OCI-LY1 (cell line): ENCODE measurements at regions not wholly inside any gene's neighbourhood (a gene's known extent, or its start where the extent isn't known, plus 50 kb on each side); places are given as distances from the start of the nearest gene placed in this dataset.

Experiments
- H2AFZ ChIP-seq: fragments of 200-600 bp; sonication (generic), shearing (Covaris generic); 2 replicates; pipeline ENCODE4 v1.6.0; 2014; ENCODE audit warnings: antibody characterized with exemption, mild to moderate bottlenecking, low read length
- H3F3A ChIP-seq: fragments of 200-600 bp; sonication (generic), shearing (Covaris generic); 2 replicates; pipeline ENCODE4 v1.6.0; 2014; ENCODE audit warnings: mild to moderate bottlenecking, antibody characterized with exemption, low read length, moderate library complexity; ENCODE audit not compliant: insufficient read depth
- H3K27ac ChIP-seq: fragments of 200-600 bp; sonication (generic); 2 replicates; pipeline ENCODE4 v1.5.1; 2014; ENCODE audit warnings: low read length, mixed run types, mild to moderate bottlenecking, low read depth; ENCODE audit not compliant: poor library complexity, severe bottlenecking
- H3K27me3 ChIP-seq: fragments of 200-600 bp; sonication (generic); 2 replicates; pipeline ENCODE4 v1.6.0; 2014; ENCODE audit warnings: antibody characterized with exemption, mild to moderate bottlenecking, low read length, moderate library complexity; ENCODE audit not compliant: insufficient read depth
- H3K36me3 ChIP-seq: fragments of 200-600 bp; sonication (generic); 2 replicates; pipeline ENCODE4 v1.6.1; 2014; ENCODE audit warnings: mild to moderate bottlenecking, antibody characterized with exemption, low read length, moderate library complexity, mixed read lengths; ENCODE audit not compliant: insufficient read depth
- H3K4me1 ChIP-seq: fragments of 200-600 bp; sonication (generic); 2 replicates; pipeline ENCODE4 v1.5.1; 2014; ENCODE audit warnings: mild to moderate bottlenecking, low read length, moderate library complexity; ENCODE audit not compliant: insufficient read depth, severe bottlenecking
- H3K4me2 ChIP-seq: fragments of 200-600 bp; sonication (generic), shearing (Covaris generic); 2 replicates; pipeline ENCODE4 v1.6.1; 2014; ENCODE audit warnings: low read length
- H3K4me3 ChIP-seq: fragments of 200-600 bp; sonication (generic); 2 replicates; pipeline ENCODE4 v1.5.1; 2014; ENCODE audit warnings: low read length, low read depth, mild to moderate bottlenecking, mixed read lengths; ENCODE audit not compliant: poor library complexity, severe bottlenecking
- H3K79me2 ChIP-seq: fragments of 200-600 bp; shearing (Covaris generic); 2 replicates; pipeline ENCODE4 v1.6.1; 2016; ENCODE audit warnings: mixed run types, low read length, mixed read lengths; ENCODE audit not compliant: insufficient read depth
- H3K9ac ChIP-seq: fragments of 200-600 bp; sonication (generic), shearing (Covaris generic); 2 replicates; pipeline ENCODE4 v1.6.1; 2014; ENCODE audit warnings: mild to moderate bottlenecking, low read length, mixed read lengths
- H3K9me2 ChIP-seq: fragments of 200-600 bp; sonication (generic), shearing (Covaris generic); 2 replicates; pipeline ENCODE4 v1.6.1; 2014; ENCODE audit warnings: low read depth, mild to moderate bottlenecking, low read length, mixed read lengths
- H3K9me3 ChIP-seq: fragments of 200-600 bp; shearing (Covaris generic); 2 replicates; pipeline ENCODE4 v1.6.1; 2014; ENCODE audit warnings: low read length, mixed read lengths
- H4K20me1 ChIP-seq: fragments of 200-600 bp; sonication (generic), shearing (Covaris generic); 2 replicates; pipeline ENCODE4 v1.6.0; 2016; ENCODE audit warnings: mild to moderate bottlenecking, low read length; ENCODE audit not compliant: insufficient read depth
- EZH2 ChIP-seq: fragments of 200-600 bp; sonication (generic), shearing (Covaris generic); IDR thresholded peaks from 2 replicates; pipeline ENCODE4 v1.8.0; 2017; ENCODE audit warnings: borderline replicate concordance, mixed run types, mild to moderate bottlenecking, antibody characterized with exemption, low read length, moderate library complexity, mixed read lengths
- TF ChIP-seq, protein P1 (sequence below): fragments of 200-600 bp; sonication (generic), shearing (Covaris generic); IDR thresholded peaks from 2 replicates; pipeline ENCODE4 v1.5.1; 2017; ENCODE audit warnings: mild to moderate bottlenecking, antibody characterized with exemption, low read length, moderate library complexity, mixed read lengths

DNA sequence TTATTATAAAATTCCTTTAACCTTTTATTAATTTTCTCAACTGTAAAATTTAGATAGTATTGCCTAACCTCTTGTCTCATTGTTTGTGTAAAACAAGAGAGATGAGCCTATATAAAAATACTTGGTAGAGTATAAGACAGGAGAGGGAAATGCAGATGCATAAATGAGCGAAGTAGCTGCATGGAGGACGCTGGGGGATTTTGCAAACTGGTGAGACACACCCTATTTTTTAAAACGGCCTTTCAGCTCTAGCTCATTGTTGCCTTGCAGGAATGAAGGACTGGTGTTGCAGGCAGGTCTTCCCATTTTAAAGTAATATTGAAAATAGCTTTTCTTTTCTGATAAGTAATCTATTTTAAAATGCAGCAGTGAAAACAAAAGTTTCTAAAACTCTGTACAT is 435.3 kb upstream of the HNRNPA3 start:
- H4K20me1 ChIP-seq: no peaks in the 10 kb centered on the region
- H3K36me3 ChIP-seq: no peaks in the 10 kb centered on the region
- H3K4me3 ChIP-seq: no peak overlapping the region
- H3F3A ChIP-seq: no peaks in the 10 kb centered on the region
- H3K9ac ChIP-seq: no peak overlapping the region
- H3K4me1 ChIP-seq: no peaks in the 10 kb centered on the region
- TF ChIP-seq, protein P1, sequence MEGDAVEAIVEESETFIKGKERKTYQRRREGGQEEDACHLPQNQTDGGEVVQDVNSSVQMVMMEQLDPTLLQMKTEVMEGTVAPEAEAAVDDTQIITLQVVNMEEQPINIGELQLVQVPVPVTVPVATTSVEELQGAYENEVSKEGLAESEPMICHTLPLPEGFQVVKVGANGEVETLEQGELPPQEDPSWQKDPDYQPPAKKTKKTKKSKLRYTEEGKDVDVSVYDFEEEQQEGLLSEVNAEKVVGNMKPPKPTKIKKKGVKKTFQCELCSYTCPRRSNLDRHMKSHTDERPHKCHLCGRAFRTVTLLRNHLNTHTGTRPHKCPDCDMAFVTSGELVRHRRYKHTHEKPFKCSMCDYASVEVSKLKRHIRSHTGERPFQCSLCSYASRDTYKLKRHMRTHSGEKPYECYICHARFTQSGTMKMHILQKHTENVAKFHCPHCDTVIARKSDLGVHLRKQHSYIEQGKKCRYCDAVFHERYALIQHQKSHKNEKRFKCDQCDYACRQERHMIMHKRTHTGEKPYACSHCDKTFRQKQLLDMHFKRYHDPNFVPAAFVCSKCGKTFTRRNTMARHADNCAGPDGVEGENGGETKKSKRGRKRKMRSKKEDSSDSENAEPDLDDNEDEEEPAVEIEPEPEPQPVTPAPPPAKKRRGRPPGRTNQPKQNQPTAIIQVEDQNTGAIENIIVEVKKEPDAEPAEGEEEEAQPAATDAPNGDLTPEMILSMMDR: no peak
- no peak for TF ChIP-seq EZH2
- no peaks in the 10 kb centered on the region for H3K79me2 ChIP-seq
- H3K27me3 ChIP-seq: no peaks in the 10 kb centered on the region
- H3K4me2 ChIP-seq: no peak overlapping the region
- H3K27ac ChIP-seq: no peak overlapping the region
- H3K9me3 ChIP-seq: peaks cover 9% of the 10 kb centered on the region; the same call in 1 of the 2 replicates
- H3K9me2 ChIP-seq: no peaks in the 10 kb centered on the region
- H2AFZ ChIP-seq: no peak overlapping the region

- H3K79me2 ChIP-seq: no peaks in the 10 kb centered on the region
- no peak overlapping the region for H3K4me3 ChIP-seq
- H3K9me2 ChIP-seq: no peaks in the 10 kb centered on the region
- H3K9me3 ChIP-seq: peaks cover 9% of the 10 kb centered on the region; the same call in 1 of the 2 replicates
- no peaks in the 10 kb centered on the region for H3K4me1 ChIP-seq
- no peaks in the 10 kb centered on the region for H3K27me3 ChIP-seq
- TF ChIP-seq EZH2: no peak
- TF ChIP-seq, protein P1: no peak
- H3K4me2 ChIP-seq: no peak overlapping the region
- no peak overlapping the region for H3K27ac ChIP-seq
- H3K36me3 ChIP-seq: no peaks in the 10 kb centered on the region
- H2AFZ ChIP-seq: no peak overlapping the region
- H3F3A ChIP-seq: no peaks in the 10 kb centered on the region
- H4K20me1 ChIP-seq: no peaks in the 10 kb centered on the region
- H3K9ac ChIP-seq: no peak overlapping the region
Measured at GRCh38 chr2:176779917-176780316, 432.7 kb upstream of the HNRNPA3 start.

- Histone ChIP-seq H3K36me3 (no peaks in the 10 kb centered on the region), H3F3A (no peaks in the 10 kb centered on the region), H3K79me2 (no peaks in the 10 kb centered on the region), H3K27me3 (no peaks in the 10 kb centered on the region), H3K4me2 (no peak overlapping the region), H3K9ac (no peak overlapping the region), H3K4me3 (no peak overlapping the region), H2AFZ (no peak overlapping the region), H3K9me3 (peaks cover 9% of the 10 kb centered on the region; the same call in 1 of the 2 replicates), H3K27ac (no peak overlapping the region), H4K20me1 (no peaks in the 10 kb centered on the region), H3K4me1 (no peaks in the 10 kb centered on the region), H3K9me2 (no peaks in the 10 kb centered on the region)
- no peak for TF ChIP-seq EZH2
- TF ChIP-seq, protein P1: no peak
Measured at GRCh38 chr2:176780348-176780747, 432.2 kb upstream of the HNRNPA3 start.
